H4 (cell line): ENCODE measurements at regions not wholly inside any gene's neighbourhood (a gene's known extent, or its start where the extent isn't known, plus 50 kb on each side); places are given as distances from the start of the nearest gene placed in this dataset.

Source experiments
- DNase-seq: peaks from one replicate; pipeline ENCODE4 v3.0.0-alpha.2; 2015; ENCODE audit warnings: low spot score

DNA sequence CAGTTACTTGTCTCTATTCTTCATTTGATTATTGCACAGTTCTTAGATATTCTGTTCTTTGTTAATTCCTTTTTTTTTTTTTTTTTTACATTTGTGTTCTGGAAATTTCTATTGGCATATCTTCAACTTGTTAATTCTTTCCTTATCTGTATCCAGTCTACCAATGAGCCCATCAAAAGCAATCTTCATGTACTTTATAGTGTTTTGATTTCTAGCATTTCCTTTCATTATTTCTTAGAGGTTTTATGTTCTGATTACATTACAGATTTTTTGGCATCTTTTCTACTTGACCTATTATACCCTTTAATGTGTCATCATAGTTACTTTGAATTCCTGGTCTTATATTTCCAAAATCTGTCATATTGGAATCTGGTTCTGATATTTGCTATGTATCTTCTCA is 2194.8 kb downstream of the PCDH9 start:
- DNase-seq, result no peak

DNA sequence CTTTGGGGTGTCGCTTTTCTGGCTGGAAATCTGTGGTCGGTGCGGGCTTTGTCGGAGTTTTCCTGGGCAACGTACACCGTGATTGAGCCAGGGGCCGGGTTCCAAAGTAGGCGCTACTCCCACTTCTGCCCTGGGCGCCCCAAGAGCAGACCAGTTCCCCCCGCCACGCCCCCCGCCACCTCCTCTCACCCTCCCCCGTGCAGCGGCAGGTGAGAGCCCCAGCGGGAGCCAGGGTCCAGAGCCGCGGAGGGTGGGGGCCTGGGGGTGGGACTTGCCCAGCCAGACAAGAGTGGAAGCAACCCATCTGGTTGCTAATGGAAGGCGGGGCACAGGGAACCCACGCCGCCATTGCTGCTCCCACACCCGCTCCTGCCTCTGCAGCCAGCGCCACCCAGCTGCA is 2195.9 kb downstream of the PCDH9 start:
- DNase-seq, result no peak

DNA sequence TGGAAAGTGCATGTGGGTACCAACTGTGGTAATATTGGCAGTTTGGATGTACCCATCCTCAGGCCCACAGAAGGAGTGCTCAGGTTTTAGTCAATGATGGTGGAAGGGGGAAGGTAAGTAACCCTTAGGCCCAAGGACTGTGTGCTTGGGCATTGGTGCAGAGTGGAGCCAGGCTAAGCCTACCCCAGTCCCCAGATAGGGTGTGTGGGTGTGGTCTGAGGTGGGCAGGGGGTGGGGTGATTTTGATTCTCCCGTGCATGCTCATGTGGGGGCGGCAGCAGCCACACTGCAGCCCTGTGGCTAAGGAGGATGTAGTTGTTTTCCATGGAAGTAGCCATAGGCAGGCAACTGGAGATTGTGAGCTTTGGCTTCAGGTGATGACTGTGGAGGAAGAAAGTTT is 2197.3 kb downstream of the PCDH9 start:
- no peak for DNase-seq

DNA sequence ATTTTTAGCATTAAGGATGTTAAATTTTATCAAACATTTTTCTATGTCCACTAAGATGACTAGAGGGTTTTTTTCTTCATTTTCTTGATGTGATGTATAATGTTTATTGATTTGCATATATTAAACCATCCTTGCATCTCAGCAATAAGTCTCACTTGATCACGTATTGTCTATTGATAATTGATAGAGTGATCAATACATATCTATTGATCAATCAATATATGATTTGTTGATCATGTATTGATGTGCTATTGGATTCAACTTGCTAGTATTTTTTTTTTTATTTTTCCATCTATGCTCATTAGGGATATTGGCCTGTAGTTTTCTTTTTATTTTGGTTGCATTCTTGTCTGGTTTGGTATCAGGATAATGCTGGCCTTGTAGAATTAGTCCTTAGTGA is 2202.0 kb downstream of the PCDH9 start:
- DNase-seq, result no peak

DNA sequence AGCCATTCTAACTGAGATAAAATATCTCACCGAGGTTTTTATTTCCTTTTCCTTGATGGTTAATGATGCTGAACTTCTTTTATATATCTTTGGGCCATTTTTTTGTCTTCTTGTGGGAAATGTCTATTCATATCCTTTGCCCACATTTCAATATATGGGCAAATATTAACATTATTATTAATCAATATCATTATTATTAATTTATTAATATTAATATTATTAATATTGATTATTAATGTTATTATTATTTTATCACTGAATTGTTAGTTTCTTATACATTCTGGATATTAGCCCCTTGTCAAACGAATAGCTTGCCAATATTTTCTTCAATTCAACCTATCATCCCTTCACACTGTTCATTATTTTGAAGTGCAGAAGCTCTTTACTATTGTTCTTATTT is 2203.6 kb downstream of the PCDH9 start:
- no peak for DNase-seq

DNA sequence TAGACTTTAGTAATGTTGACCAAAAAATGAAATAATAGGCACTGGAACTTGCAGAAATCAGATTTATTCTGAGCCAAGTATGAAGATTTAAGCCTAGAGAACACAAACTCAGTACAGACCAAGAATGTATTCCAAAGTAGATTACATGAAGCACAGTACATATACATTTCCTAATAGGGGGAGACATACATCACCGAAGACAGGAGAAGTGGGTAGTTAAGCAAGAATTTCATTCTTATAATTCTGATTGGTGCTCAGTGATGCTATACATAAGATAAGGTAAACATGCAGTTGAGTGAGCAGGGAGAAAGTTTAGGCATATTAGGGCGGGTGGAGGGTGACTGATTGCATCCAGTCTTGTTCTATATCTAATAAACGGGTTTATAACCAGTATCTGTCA is 2218.8 kb downstream of the PCDH9 start:
- no peak for DNase-seq

DNA sequence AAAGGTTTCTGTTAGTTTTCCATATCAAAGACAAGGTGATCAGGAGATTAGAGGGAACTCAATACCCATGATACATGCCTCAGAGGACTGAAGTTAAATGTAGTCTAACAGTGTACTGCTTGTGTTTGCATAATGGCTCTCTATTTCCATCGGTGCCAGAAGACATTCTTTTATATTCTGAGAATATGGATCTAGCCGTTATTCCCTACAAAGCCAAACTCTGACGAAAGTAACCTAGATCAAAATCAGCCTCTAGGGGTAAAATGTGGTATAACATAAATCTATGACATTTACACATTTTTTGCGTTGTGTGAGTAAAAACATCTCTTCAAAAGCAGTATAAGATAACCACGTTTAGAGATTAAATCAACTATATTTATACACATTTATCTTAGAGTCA is 2232.7 kb downstream of the PCDH9 start:
- DNase-seq, result no peak

DNA sequence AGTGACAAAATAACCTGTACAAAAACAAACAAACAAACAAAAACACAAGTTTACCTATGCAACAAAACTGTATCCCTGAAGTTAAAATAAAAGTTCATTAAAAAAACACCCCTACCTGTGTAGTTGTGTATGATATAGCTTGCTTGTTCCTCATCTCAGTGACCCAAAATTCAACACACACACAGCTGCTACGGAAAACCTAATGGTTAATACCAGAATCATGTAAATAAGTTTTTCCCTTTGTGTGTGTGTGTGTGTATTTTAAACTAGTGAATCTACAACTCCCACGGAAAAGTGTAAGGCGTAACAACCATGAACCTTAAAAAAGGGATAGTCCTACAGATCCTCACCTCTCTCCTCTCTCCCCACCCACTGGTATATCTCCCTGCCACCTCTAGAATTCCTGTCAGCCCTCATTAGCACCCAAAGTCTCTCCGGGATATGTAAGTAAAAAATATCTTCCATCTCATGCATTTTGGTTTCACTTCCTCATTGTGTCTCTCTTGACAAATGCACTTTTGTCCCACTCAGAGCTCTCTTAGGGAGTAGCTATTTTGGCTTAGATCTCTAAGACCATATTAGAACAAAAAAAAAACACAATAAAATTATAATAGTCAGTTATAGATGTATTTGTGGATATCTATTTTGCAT is 2236.5 kb downstream of the PCDH9 start:
- no peak for DNase-seq

DNA sequence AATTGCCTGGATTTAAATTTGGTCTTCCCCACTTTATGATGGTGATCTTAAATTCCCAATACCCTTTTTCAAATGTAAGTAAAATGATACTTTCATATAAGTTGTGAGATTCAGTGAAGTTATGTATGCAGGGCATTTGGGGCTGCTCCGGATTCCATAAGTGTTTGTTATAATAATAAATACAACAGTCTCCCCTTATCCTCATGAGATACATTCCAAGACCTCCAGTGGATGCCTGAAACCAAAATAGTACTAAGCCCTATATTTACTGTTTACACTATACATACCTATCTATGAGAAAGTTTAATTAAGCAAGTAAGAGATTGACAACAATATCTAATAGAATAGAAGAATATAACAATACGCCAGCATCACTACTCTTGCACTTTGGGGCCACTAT is 2237.8 kb downstream of the PCDH9 start:
- DNase-seq, result no peak

DNA sequence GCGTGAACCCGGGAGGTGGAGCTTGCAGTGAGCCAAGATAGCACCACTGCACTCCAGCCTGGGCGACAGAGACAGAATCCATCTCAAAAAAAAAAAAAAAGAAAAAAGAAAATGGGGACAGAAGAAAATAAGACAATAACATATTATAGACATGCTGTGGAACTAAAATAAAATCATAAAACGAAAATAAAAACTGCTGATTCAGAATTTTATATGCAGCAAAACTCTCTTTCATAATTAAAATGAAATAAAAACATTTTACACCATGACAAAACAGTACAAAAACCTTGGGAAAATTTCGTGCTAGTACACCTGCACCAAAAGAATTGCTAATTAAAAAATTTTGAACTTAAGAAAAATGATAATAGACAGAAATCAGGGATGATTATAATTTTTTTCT is 2245.1 kb downstream of the PCDH9 start:
- no peak for DNase-seq

DNA sequence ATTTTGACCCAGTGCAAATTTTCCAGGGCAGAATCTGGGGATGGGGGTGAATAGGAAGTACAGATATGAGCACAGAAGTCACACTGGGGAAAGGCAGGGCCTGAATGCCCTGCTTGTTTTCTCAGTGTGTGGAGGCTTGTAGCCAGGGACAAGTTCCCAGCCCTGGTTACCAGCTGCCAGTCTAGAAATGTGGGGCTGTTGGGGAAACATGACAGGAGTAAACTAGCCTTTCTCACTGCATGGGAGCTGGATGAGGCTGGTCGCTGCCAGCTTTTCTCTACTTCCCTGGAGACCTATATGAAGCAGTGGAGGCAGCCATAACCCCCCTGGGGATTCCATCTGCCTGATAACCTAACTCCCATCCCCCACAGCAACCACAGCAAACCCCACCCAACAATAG is 2267.7 kb downstream of the PCDH9 start:
- no peak for DNase-seq

DNA sequence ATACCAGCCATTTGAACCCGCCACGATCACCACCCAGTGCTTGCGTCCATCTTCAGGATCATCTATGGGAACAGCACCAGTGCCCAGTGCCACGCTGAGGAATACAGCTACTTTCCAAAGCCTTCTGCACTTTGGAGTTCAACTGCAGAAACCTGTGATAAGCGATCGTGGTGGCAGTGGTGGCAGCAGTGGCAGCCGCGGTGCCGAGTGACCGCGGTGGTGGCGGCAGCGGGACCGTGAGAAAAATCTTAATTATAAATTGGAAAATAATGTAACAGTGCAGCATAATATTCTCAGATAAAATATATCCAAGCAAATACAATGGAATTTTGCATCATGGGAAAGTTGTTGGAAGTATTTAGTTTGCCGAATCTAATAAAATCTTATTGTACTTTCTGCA is 2270.9 kb downstream of the PCDH9 start:
- no peak for DNase-seq

DNA sequence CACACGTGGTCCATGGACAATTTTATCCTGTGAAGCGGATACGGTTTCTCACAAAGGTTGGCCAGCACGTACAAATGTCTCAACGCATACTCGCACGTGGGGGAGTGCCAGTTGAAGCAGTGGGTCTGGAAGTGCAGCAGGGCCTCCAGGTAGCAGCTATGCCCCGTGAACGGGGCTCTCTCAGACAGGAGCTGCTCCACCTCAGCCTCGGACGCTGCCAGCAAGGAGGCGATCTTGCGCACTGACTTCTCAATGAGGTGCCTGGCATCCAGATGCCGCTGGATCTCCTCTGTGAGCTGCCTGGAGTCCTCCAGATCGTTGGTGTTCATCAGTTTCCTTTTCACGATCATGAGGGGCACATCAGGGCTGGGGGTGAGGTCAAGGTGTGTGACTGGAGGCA is 2272.0 kb downstream of the PCDH9 start:
- DNase-seq, result no peak

DNA sequence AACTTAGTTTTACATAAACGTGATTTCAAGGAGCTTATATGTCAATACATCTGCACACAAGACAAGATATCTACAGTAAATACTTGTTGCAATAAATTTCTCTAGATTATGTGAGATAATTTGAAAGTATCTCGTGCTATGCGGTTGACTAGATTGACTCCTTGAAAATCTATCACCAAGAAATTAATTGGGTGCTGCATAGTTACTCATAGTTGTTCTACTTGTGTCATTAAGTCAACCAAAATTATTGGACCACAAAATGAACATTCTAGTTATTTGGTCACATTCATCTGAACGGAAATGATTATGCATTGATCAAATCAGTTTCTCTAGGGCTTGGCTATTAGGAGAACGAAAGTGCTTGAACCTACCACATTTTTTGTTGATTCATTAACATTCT is 2291.5 kb downstream of the PCDH9 start:
- no peak for DNase-seq

DNA sequence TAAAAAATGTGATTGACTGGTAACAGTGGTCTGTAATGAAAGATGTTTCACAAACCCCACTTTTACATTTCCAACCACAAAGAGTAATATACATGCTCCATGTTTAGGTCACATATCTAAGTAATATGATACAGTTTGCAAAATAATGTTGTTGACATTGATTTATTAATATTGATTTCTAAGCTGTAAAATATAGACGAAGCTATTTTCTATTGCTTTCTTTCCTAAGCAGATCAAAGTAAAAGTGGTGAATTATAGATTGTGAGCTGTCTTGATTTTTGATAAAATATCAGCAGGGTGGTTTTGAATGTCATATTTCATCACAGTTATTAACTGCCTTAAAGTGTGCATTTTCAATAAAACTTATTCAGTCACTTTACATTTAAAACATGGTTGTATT is 2292.8 kb downstream of the PCDH9 start:
- DNase-seq, result no peak

DNA sequence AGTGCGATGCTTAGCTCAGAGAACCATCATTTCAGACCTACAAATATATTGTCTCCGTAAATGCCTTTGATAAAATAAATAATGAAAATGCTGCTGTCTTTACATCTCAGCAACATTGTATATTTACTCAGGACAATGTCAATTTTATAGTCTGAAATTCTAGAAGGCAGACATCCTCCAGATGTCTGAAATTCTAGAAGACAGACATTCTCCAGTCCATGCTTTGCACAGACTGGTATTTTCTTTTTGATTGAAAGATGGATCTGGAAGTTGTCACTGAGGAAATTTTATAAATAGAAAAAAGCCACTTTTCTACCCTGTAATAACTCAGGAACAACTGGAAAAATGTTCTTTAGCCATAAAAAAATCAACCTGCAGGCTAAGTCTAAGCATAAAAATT is 2293.3 kb downstream of the PCDH9 start:
- DNase-seq, result no peak

DNA sequence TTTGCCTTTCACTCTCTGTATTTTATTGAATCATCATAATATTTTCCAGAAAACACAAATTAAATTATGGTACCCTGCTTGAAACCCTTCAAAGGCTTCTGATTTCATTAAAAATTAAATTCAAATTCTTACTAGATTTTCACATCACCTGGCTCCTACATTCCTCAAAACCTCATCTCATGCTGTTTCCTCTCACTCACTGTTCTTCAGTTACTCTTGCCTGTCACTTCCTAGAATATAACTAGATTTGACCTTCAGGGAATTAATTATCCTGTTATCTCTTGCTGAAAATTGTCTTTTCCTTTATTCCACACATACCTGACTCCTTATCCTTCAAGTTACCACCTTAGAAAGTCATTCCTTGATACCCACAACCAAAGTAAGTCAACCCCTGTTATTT is 2294.7 kb downstream of the PCDH9 start:
- DNase-seq, result no peak

DNA sequence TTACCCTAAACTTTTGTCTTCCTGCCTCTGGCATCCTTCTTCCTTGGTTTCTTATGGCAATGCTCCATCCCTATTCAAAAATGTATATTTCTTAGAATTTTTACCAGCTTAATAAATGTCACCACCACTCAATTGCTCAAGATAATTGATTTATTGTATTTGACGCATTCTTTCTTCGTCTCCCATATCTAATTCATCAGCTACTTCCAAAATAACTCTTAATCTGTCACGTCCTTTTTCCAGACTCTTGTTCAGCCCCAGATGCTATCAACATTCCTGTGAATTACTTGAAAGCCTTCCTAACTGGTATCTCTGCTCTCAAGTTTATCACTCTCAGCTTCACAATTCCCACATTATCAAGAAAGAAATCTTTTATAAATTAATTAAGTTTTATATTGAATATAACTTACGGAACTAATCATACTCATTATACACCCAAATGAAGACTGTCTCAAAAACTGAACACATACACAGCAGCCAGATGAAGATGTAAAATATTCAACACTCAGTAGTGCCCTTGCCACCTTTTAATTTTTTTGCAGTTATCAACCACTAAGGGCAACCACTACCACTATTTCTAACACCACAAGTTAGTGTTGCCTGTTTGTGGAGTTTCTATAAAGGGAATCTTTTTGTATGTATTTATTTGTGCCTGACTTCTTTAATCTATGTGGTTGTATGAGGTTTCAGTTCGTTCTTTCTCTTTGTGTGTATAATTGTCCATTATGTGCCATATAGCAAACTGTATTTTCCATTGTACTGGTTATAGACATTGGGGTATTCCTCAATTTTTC is 2295.4 kb downstream of the PCDH9 start:
- no peak for DNase-seq

DNA sequence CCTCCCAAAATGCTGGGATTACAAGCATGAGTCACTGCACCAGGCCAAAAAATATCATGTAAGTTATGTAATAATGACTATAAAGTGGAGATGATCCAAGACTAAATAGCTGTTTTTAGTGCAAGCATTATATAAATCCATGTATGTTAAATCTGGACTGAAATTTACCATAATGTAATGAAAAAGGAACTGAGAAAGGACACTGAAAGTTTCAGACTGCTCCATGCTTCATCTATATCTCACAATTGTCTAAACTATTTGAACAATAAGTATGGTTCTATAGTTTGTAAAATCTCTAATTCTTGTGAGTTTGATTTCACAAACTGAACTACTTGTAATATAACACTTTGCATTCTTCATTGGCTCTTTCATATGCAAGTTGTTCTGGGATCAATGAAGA is 2299.5 kb downstream of the PCDH9 start:
- DNase-seq, result no peak

DNA sequence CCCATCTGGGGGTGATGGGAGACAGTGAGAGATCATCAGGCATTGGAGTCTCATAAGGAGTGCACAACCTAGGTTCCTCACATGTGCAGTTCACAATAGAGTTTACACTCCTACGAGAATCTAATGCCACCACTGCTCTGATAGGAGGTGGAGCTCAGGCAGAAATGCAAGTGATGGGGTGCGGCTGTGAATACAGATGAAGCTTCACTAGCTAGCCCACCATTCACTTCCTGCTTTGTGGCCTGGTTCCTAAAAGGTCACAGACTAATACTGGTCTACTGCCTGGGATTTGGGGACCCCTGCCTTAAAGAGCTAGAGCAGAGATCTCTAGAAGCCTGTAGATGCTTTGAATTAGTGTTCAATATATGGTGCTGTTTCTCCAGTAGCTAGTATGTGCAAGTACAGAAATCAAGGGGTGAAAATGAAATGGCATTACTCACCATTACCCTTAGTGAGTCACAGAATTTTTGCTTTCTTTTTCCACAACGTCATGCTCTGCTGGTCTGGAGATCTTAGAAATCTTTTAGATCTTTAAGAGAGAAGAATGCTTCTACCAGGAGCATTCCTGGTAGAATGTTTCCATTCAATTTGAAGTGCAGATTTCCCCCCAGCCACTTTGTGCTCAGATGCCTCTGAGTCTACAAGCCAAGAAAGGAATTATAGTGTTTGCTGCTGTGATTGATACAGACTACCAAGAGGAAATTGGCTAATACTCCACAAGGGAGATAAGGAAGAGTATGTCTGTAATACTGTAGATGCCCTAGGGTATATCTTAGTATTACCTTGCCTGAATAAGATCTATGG is 2301.2 kb downstream of the PCDH9 start:
- DNase-seq, result peak; percentile 57

DNA sequence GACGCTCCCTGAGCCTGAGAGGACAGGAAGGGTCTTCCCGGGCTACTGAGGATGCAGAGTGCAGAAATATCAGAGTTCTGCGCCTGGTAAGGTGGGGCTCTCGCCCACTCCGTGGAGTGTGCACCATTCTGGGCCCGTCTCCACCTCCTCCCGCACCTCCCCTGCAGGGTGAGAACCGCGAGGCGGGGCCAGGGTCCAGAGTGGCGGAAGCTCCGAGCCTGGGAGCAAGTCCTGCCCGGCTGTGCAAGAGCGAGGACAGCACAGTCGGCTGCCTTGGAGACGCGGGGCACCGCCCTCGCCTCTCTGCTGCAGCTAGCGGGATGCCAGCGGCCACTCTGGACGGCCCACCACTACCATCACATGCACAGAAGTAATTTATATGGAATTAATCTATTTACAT is 2304.4 kb downstream of the PCDH9 start:
- DNase-seq, result no peak

DNA sequence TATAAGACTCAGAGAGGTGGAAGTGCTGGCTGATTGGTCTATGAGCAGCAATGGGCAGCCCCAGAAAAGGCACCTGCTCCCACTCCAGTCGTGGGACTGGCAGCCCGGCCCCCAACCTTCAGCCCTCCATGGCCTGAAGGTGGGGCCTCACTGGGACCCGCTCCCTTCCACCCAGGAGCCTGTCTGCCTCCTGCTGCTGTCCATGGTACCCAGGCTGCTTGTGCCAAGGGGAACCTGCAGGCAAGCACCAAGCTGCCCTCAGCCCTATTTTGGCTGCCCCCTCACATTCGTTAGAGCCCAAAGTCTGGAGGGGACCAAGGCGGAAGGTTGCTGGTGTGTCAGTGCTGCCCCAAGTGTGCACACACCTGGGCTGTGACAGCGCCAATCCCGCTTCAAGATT is 2304.9 kb downstream of the PCDH9 start:
- DNase-seq, result no peak

DNA sequence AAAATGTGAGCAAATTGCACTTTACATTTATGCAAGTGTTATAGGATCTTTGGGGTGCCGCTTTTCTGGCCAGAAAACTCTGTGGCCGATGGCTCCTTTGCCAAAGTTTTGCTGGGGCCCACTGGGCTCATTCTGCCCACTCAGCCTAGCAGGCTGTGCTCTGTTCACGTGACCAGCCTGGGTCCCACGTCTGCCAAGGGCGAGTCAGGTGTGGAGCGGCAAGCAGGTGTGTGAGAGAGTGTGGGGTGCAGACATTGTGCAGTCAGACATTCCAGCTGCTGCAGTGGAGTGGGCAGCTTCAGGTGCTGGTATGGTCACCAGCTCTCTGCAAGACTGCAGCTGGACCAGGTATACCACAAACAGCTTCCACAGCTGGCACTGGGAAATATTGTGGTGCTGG is 2305.7 kb downstream of the PCDH9 start:
- no peak for DNase-seq
